H1 (cell line): ENCODE measurements at regions not wholly inside any gene's neighbourhood (a gene's known extent, or its start where the extent isn't known, plus 50 kb on each side); places are given as distances from the start of the nearest gene placed in this dataset.

Experiments
- CTCF ChIA-PET: fragments of 300-600 bp; sonication (Branson Sonifier 250); formaldehyde crosslinking; loops from one replicate; lab custom pipeline; 2021; ENCODE audit not compliant: partially characterized antibody; lab: Charles Lee
- POLR2A ChIA-PET: fragments of 300-600 bp; sonication (Branson Sonifier 250); formaldehyde crosslinking; loops from one replicate; lab custom pipeline; 2021; ENCODE audit warnings: inconsistent platforms; ENCODE audit not compliant: partially characterized antibody; lab: Charles Lee
- DNase-seq, 2 experiments: peaks; one replicate each; pipeline versions ENCODE4 v3.0.0 to v3.0.0-alpha.2; 2010 to 2022; ENCODE audit warnings: low spot score in 2 of 2, low read depth in 1 of 2, mixed read lengths in 1 of 2
- FAIRE-seq: peaks from 2 replicates; lab custom pipeline; 2011; peaks lifted over from hg19 to GRCh38; lab: Jason Lieb, UNC
- H2AFZ ChIP-seq: 2 replicates; pipeline ENCODE4 v1.8.1; 2012; ENCODE audit warnings: low read length, inconsistent platforms
- H2AK5ac ChIP-seq: 2 replicates; pipeline ENCODE4 v1.6.1; 2013; ENCODE audit warnings: low read depth, low read length
- H2BK120ac ChIP-seq: replicated peaks from 2 replicates; pipeline ENCODE3; 2013; ENCODE audit warnings: low read depth, low read length, inconsistent platforms
- H2BK12ac ChIP-seq: 2 replicates; pipeline ENCODE4 v1.6.1; 2013; ENCODE audit warnings: low read depth, low read length
- H2BK15ac ChIP-seq: 2 replicates; pipeline ENCODE4 v1.6.1; 2013; ENCODE audit warnings: low read length
- H2BK20ac ChIP-seq: 2 replicates; pipeline ENCODE4 v1.6.1; 2013; ENCODE audit warnings: low read length
- H2BK5ac ChIP-seq: 2 replicates; pipeline ENCODE4 v1.6.1; 2013; ENCODE audit warnings: low read depth, low read length
- H3K14ac ChIP-seq: 2 replicates; pipeline ENCODE4 v1.6.1; 2013; ENCODE audit warnings: inconsistent platforms; ENCODE audit not compliant: insufficient read length
- H3K18ac ChIP-seq: 2 replicates; pipeline ENCODE4 v1.6.1; 2013; ENCODE audit warnings: low read length; ENCODE audit errors: extremely low read depth
- H3K23ac ChIP-seq: 2 replicates; pipeline ENCODE4 v1.6.1; 2013; ENCODE audit warnings: inconsistent platforms; ENCODE audit not compliant: insufficient read length
- H3K23me2 ChIP-seq: 2 replicates; pipeline ENCODE4 v1.6.1; 2013; ENCODE audit warnings: low read depth, low read length
- H3K27ac ChIP-seq: 2 replicates; pipeline ENCODE4 v1.6.1; 2011; ENCODE audit warnings: low read depth, low read length, inconsistent platforms
- H3K27me3 ChIP-seq, 4 experiments: replicated peaks in 1 of 4; 1 replicate in 1 of 4; 2 replicates in 3 of 4; pipeline versions ENCODE4 v1.6.1 to v1.8.1; 2011 to 2013; ENCODE audit warnings: low read length in 3 of 4, mild to moderate bottlenecking in 3 of 4, inconsistent platforms in 2 of 4, mixed read lengths in 2 of 4, moderate library complexity in 1 of 4; ENCODE audit not compliant: control insufficient read depth in 3 of 4, insufficient read depth in 3 of 4; ENCODE audit errors: extremely low read depth in 1 of 4
- H3K36me3 ChIP-seq, 4 experiments: 2 replicates each; pipeline versions ENCODE4 v1.6.1 to v1.8.1; 2011 to 2013; ENCODE audit warnings: mild to moderate bottlenecking in 4 of 4, low read length in 3 of 4, moderate library complexity in 2 of 4, control low read depth in 1 of 4, inconsistent platforms in 1 of 4; ENCODE audit not compliant: insufficient read depth in 4 of 4, control insufficient read depth in 2 of 4
- H3K4ac ChIP-seq: replicated peaks from 2 replicates; pipeline ENCODE3; 2013; ENCODE audit warnings: low read length, low read depth, mixed read lengths, inconsistent platforms; ENCODE audit not compliant: insufficient read length
- H3K4me1 ChIP-seq, 4 experiments: replicated peaks in 1 of 4; 1 replicate in 1 of 4; 2 replicates in 3 of 4; pipeline versions ENCODE4 v1.6.1 to v1.8.1; 2011 to 2013; ENCODE audit warnings: low read length in 3 of 4, inconsistent platforms in 2 of 4, mixed read lengths in 1 of 4; ENCODE audit not compliant: insufficient read depth in 4 of 4, control insufficient read depth in 3 of 4
- H3K4me2 ChIP-seq, 2 experiments: 2 replicates each; pipeline versions ENCODE4 v1.6.1 to v1.8.1; 2011 to 2013; ENCODE audit warnings: low read depth in 2 of 2, low read length in 2 of 2, control low read depth in 1 of 2, inconsistent platforms in 1 of 2, mild to moderate bottlenecking in 1 of 2; ENCODE audit not compliant: insufficient read depth in 1 of 2
- H3K4me3 ChIP-seq, 4 experiments: fragments of 200-600, 300-600 bp in 1 of 4; sonication (generic), shearing (Covaris generic), sonication (Bioruptor Twin) in 1 of 4; 2 replicates each; pipeline versions ENCODE4 v1.5.1 to v1.8.1; 2011 to 2016; ENCODE audit warnings: low read length in 4 of 4, low read depth in 3 of 4, control low read depth in 2 of 4, inconsistent platforms in 2 of 4, mild to moderate bottlenecking in 2 of 4, mixed read lengths in 1 of 4, moderate library complexity in 1 of 4; ENCODE audit not compliant: insufficient read depth in 2 of 4; ENCODE audit errors: extremely low read depth in 1 of 4
- H3K56ac ChIP-seq: replicated peaks from 2 replicates; pipeline ENCODE3; 2013; ENCODE audit warnings: low read depth, mild to moderate bottlenecking, mixed read lengths, low read length, inconsistent platforms; ENCODE audit not compliant: insufficient read length
- H3K79me1 ChIP-seq: 2 replicates; pipeline ENCODE4 v1.6.1; 2013; ENCODE audit warnings: low read depth, low read length, control low read depth
- H3K79me2 ChIP-seq, 2 experiments: 2 replicates each; pipeline versions ENCODE4 v1.6.1 to v1.8.1; 2012 to 2013; ENCODE audit warnings: low read length in 2 of 2, mild to moderate bottlenecking in 2 of 2, inconsistent platforms in 1 of 2; ENCODE audit not compliant: insufficient read depth in 2 of 2, control insufficient read depth in 1 of 2
- H3K9ac ChIP-seq, 4 experiments: replicated peaks in 1 of 4; 1 replicate in 1 of 4; 2 replicates in 3 of 4; pipeline versions ENCODE4 v1.6.1 to v1.8.1; 2011 to 2013; ENCODE audit warnings: low read depth in 3 of 4, low read length in 3 of 4, control low read depth in 2 of 4, mild to moderate bottlenecking in 2 of 4, moderate library complexity in 2 of 4, inconsistent platforms in 1 of 4; ENCODE audit errors: extremely low read depth in 1 of 4
- H3K9me3 ChIP-seq, 2 experiments: 2 replicates each; pipeline versions ENCODE4 v1.6.1 to v1.8.1; 2012 to 2013; ENCODE audit warnings: mild to moderate bottlenecking in 2 of 2, moderate library complexity in 2 of 2, control low read depth in 1 of 2, inconsistent platforms in 1 of 2, low read depth in 1 of 2, low read length in 1 of 2, mixed read lengths in 1 of 2; ENCODE audit not compliant: insufficient read depth in 2 of 2
- H4K20me1 ChIP-seq, 2 experiments: replicated peaks in 1 of 2; 2 replicates each; pipeline versions ENCODE3 to v1.8.1; 2011 to 2013; ENCODE audit warnings: inconsistent platforms in 2 of 2, low read length in 2 of 2, mild to moderate bottlenecking in 1 of 2; ENCODE audit not compliant: insufficient read depth in 2 of 2, control insufficient read depth in 1 of 2
- H4K5ac ChIP-seq: 2 replicates; pipeline ENCODE4 v1.6.1; 2013; ENCODE audit warnings: low read length, low read depth, mixed read lengths, inconsistent platforms; ENCODE audit not compliant: insufficient read length
- H4K8ac ChIP-seq: 2 replicates; pipeline ENCODE4 v1.8.0; 2013; ENCODE audit warnings: mild to moderate bottlenecking, moderate library complexity, low read length, inconsistent platforms; ENCODE audit not compliant: insufficient read depth; ENCODE audit errors: extremely low read depth
- H4K91ac ChIP-seq: replicated peaks from 2 replicates; pipeline ENCODE3; 2013; ENCODE audit warnings: low read length, mixed read lengths, inconsistent platforms; ENCODE audit not compliant: insufficient read length
- BCL11A ChIP-seq, 2 experiments: IDR thresholded peaks; one replicate each; pipeline ENCODE4 v1.6.1; 2011; ENCODE audit warnings: low read depth in 2 of 2, low read length in 2 of 2, mild to moderate bottlenecking in 2 of 2
- BRCA1 ChIP-seq: IDR thresholded peaks from 2 replicates; pipeline ENCODE4 v1.6.1; 2012; ENCODE audit warnings: low read depth, low read length, improper control_type of control experiment
- KDM1A ChIP-seq: fragments of 200-600, 300-600 bp; sonication (generic); IDR thresholded peaks from 2 replicates; pipeline ENCODE4 v1.7.1; 2016; ENCODE audit warnings: mild to moderate bottlenecking, low read length, borderline replicate concordance
- KDM4A ChIP-seq: IDR thresholded peaks from one replicate; pipeline ENCODE4 v1.7.1; 2012; ENCODE audit warnings: low read depth, mild to moderate bottlenecking, moderate library complexity, low read length, inconsistent platforms; ENCODE audit not compliant: severe bottlenecking
- NANOG ChIP-seq: IDR thresholded peaks from 2 replicates; pipeline ENCODE4 v1.6.1; 2011; ENCODE audit warnings: low read length, low read depth, mild to moderate bottlenecking, inconsistent platforms; ENCODE audit not compliant: insufficient read depth, poor library complexity, severe bottlenecking
- POLR2A ChIP-seq, 2 experiments: IDR thresholded peaks; 1 replicate in 1 of 2; 2 replicates in 1 of 2; pipeline ENCODE4 v1.6.1; 2011; ENCODE audit warnings: low read depth in 2 of 2, low read length in 2 of 2, mild to moderate bottlenecking in 2 of 2; ENCODE audit errors: control extremely low read depth in 1 of 2
- SAP30 ChIP-seq: fragments of 300-600 bp; sonication (generic); IDR thresholded peaks from 2 replicates; pipeline ENCODE4 v1.7.1; 2012; ENCODE audit warnings: low read length, moderate library complexity, mild to moderate bottlenecking, inconsistent platforms; ENCODE audit not compliant: insufficient read depth, insufficient replicate concordance
- TAF1 ChIP-seq: IDR thresholded peaks from 2 replicates; pipeline ENCODE4 v1.6.1; 2011; ENCODE audit warnings: mild to moderate bottlenecking, low read depth, low read length
- USF2 ChIP-seq: IDR thresholded peaks from 2 replicates; pipeline ENCODE4 v1.6.1; 2011; ENCODE audit warnings: low read length, improper control_type of control experiment
- WGBS, 2 experiments: shearing (Covaris generic) in 1 of 2; methylation state at CpG; one replicate each; pipeline versions ENCODE4 v1.1.6 to v1.1.7; 2013 to 2015; ENCODE audit warnings: low lambda C conversion rate in 2 of 2, mixed read lengths in 2 of 2, inconsistent platforms in 1 of 2, low coverage in 1 of 2, missing lambda C conversion rate in 1 of 2; ENCODE audit not compliant: insufficient replicate concordance in 2 of 2, insufficient coverage in 1 of 2, insufficient read length in 1 of 2; ENCODE audit errors: extremely low coverage in 1 of 2, missing lambda C conversion rate in 1 of 2; 5-methylcytosine and 5-hydroxymethylcytosine counted together

GRCh38 chr2:181235011-181235410 is 222.2 kb upstream of the ITGA4 start:
- Histone ChIP-seq H3K14ac (no peak overlapping the region), H3K4ac (no peak overlapping the region), H2BK120ac (no peak overlapping the region), H3K4me3 (no peak overlapping the region), H2BK20ac (no peak overlapping the region), H4K91ac (no peak overlapping the region), H3K18ac (no peak overlapping the region), H2BK15ac (no peak overlapping the region), H2AK5ac (no peak overlapping the region), H2AFZ (no peak overlapping the region), H3K36me3 (no peaks in the 10 kb centered on the region), H2BK5ac (no peak overlapping the region), H3K79me1 (no peaks in the 10 kb centered on the region), H3K27me3 (no peaks in the 10 kb centered on the region), H4K8ac (no peak overlapping the region), H4K20me1 (no peaks in the 10 kb centered on the region), H3K56ac (no peak overlapping the region), H3K23me2 (peaks cover 2% of the 10 kb centered on the region; the same call in 1 of the 2 replicates), H3K23ac (no peak overlapping the region), H4K5ac (no peak overlapping the region), H2BK12ac (no peak overlapping the region), H3K9me3 (no peaks in the 10 kb centered on the region), H3K9ac (no peak overlapping the region), H3K4me2 (no peak overlapping the region), H3K4me1 (peaks cover 0 to 2% (median 0%) of the 10 kb centered on the region in 4 experiments; a peak in 1 of 7 replicates), H3K27ac (no peak overlapping the region), H3K79me2 (no peaks in the 10 kb centered on the region)
- DNase-seq (no peak), FAIRE-seq (no peak)
- WGBS, 2 experiments = 84% methylated on average over 1 of the region's 1 CpG; no CpG with 5 or more reads in 1 of the 2 experiments
- CTCF ChIA-PET = interaction anchor here (0.8 to 1.1 kb wide), 3 partner anchors 17 to 125 kb away, joined by 3 to 4 read pairs (median 4); no protein-coding TSS in a partner anchor
- POLR2A ChIA-PET = no interaction called here
- TF ChIP-seq KDM1A (no peak), SAP30 (no peak), BCL11A (IDR thresholded peaks at IDR 0.05; ENCODE audit: low read depth in 2 of 2, low read length in 2 of 2) (no peak), TAF1 (no peak), NANOG (no peak), BRCA1 (no peak), POLR2A (IDR thresholded peaks at IDR 0.05; ENCODE audit: control extremely low read depth in 1 of 2, low read depth in 2 of 2, low read length in 2 of 2) (no peak), KDM4A (no peak), USF2 (no peak)
